GM12873 (cell line): ENCODE measurements at regions not wholly inside any gene's neighbourhood (a gene's known extent, or its start where the extent isn't known, plus 50 kb on each side); places are given as distances from the start of the nearest gene placed in this dataset.

Experiments used
- CTCF ChIP-seq: IDR thresholded peaks from 2 replicates; pipeline ENCODE4 v1.5.1; 2012; ENCODE audit warnings: low read depth, mild to moderate bottlenecking, moderate library complexity, low read length, control low read depth; ENCODE audit not compliant: insufficient read depth; ENCODE audit errors: missing control alignments

DNA sequence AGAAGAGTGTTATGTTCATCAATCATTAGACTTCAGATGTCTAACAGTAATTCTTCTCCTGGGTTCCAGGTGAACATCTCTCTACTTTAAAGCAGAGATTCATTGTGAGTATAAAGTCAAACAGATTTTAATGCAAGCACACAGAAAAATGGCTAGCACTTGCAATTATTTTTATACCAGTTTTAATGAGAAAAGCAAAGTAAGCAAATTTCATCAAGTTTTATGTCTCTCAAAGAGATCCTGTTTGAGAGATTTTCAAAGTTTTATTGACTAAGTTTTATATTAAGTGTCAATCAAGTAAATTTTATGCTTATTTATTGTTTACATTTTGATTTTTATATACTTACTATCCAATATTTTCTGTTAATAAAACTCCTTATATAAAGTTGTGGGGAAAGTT is 1628.5 kb downstream of the HACE1 start:
- TF ChIP-seq CTCF, result no peak

DNA sequence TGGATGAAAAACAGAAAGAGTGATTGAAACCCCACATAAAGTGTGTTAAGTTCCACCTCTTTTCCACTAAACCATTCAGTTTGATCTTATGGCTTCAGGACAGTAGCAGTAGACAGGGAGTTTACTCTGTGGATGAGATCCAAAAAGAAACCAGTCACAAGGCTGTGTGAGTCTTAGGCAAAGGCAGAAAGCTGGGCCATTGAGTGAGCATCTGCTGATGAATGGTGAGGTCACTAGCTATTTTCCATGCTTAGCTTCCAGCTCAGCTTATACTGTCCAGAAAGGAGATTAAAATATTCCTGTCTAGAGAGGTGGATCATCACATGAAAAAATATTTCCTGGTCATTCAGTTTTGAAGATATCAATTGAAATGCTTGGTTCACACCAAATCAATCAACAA is 1643.9 kb downstream of the HACE1 start:
- TF ChIP-seq CTCF, result no peak

- TF ChIP-seq CTCF, result no peak
These were observed 1649.0 kb downstream of the HACE1 start for GRCh38 chr6:103210686-103211085.

GRCh38 chr6:103198386-103198785 is 1661.3 kb downstream of the HACE1 start:
- TF ChIP-seq CTCF, result no peak

DNA sequence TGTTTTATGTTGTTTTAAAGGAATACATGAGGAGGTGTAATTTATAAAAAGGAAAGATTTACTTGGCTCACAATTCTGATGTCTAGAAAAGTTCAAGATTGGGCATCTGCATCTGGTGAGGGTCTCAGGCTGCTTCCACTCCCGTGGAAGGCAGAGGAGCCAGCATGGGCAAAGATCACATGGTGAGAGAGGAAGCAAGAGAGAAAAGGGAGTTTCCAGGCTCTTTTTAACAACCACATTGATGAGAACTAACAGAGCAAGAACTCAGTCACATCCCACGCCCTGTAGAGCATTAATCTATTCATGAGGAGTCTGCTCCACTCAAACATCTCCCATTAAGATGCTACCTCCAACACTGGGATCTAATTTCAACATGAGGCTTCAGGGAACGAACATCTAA is 1666.3 kb downstream of the HACE1 start:
- TF ChIP-seq CTCF, result no peak

GRCh38 chr6:103191391-103192093 is 1668.2 kb downstream of the HACE1 start:
- no peak for TF ChIP-seq CTCF

DNA sequence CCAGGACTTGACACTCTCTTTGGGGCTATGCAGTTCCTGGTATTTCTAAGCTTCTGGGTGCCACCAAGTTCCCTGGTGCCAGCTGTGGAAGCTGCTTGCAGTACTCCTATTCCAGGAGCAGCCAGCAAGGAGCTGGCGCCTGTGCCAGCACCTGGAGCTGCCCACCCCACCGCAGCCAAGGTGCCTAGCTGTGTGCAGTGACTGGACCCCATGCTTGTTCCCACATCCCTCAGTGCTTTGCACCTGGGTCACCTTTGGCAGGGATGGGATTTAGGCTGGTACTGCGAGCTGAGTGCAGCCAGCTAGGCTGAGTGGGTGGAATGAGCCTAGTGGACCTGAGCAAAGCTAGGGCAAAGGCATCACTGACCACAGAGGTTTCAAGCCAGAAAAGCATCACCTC is 1674.9 kb downstream of the HACE1 start:
- TF ChIP-seq CTCF, result no peak

GRCh38 chr6:103183831-103184411 is 1675.8 kb downstream of the HACE1 start:
- no peak for TF ChIP-seq CTCF
